A549 (cell line): ENCODE measurements at regions not wholly inside any gene's neighbourhood (a gene's known extent, or its start where the extent isn't known, plus 50 kb on each side); places are given as distances from the start of the nearest gene placed in this dataset.

Experiments
- ATAC-seq, 2 experiments: fragments of 200-7000 bp in 1 of 2; fragments of >200 bp in 1 of 2; cut with Nextera tagmentation in 1 of 2; cut with Tn5 transposase in 1 of 2; 3 replicates each; pipeline versions ENCODE4 v1.8.0 to v1.9.1; 2018 to 2020; ENCODE audit warnings: mild to moderate bottlenecking in 1 of 2, moderate library complexity in 1 of 2
- CTCF ChIA-PET: fragments of 300-600 bp; sonication (Branson Sonifier 250); formaldehyde crosslinking; extraction: SDS; loops from one replicate; lab custom pipeline; 2021; ENCODE audit warnings: antibody characterized with exemption, inconsistent platforms; lab: Yijun Ruan, JAX
- POLR2A ChIA-PET: fragments of 350-600 bp; formaldehyde crosslinking; extraction: SDS; loops from one replicate; lab custom pipeline; 2021; ENCODE audit warnings: antibody characterized with exemption, inconsistent platforms; lab: Yijun Ruan, JAX
- DNase-seq, 2 experiments: peaks; one replicate each; pipeline versions ENCODE4 v3.0.0 to v3.0.0-alpha.2; 2011 to 2016; ENCODE audit warnings: low read depth in 1 of 2, low spot score in 1 of 2
- FAIRE-seq: peaks from 2 replicates; lab custom pipeline; 2011; peaks lifted over from hg19 to GRCh38; lab: Jason Lieb, UNC
- H3K27ac ChIP-seq, 2 experiments: fragments of >200 bp; sonication (Bioruptor Twin); formaldehyde crosslinking; 3 replicates each; pipeline ENCODE4 v1.5.1; 2016 to 2017
- H3K4me1 ChIP-seq: fragments of >200 bp; sonication (Bioruptor Twin); formaldehyde crosslinking; 3 replicates; pipeline ENCODE4 v1.6.1; 2016
- H3K4me2 ChIP-seq: fragments of >200 bp; sonication (Bioruptor Twin); formaldehyde crosslinking; 3 replicates; pipeline ENCODE4 v1.6.1; 2016
- H3K4me3 ChIP-seq: fragments of >200 bp; sonication (Bioruptor Twin); formaldehyde crosslinking; 3 replicates; pipeline ENCODE4 v1.5.1; 2016
- H3K9me3 ChIP-seq: fragments of >200 bp; sonication (Bioruptor Twin); formaldehyde crosslinking; 3 replicates; pipeline ENCODE4 v1.6.1; 2016
- ATOH8 ChIP-seq: fragments of 250-450 bp; sonication (Bioruptor Pico); IDR thresholded peaks from 2 replicates; pipeline ENCODE4 v1.5.0; 2020; ENCODE audit warnings: low read depth, mild to moderate bottlenecking, moderate library complexity
- CEBPB ChIP-seq, 2 experiments: fragments of >200 bp in 1 of 2; sonication (Bioruptor Twin) in 1 of 2; formaldehyde crosslinking in 1 of 2; IDR thresholded peaks; 2 replicates each; pipeline ENCODE4 v1.6.1; 2012 to 2016
- CHD2 ChIP-seq: fragments of 150-350 bp; IDR thresholded peaks from 2 replicates; pipeline ENCODE4 v1.6.1; 2014; ENCODE audit warnings: low read length; ENCODE audit not compliant: partially characterized antibody
- CHD4 ChIP-seq: fragments of 200-600 bp; sonication (generic); IDR thresholded peaks from 2 replicates; pipeline ENCODE4 v1.6.1; 2016; ENCODE audit warnings: antibody characterized with exemption, mild to moderate bottlenecking, borderline replicate concordance
- E2F6 ChIP-seq: IDR thresholded peaks from 2 replicates; pipeline ENCODE4 v1.6.1; 2012; ENCODE audit warnings: low read depth, borderline replicate concordance
- FOSL2 ChIP-seq, 2 experiments: fragments of 450-650 bp in 1 of 2; fragments of >200 bp in 1 of 2; sonication (Bioruptor Twin) in 1 of 2; formaldehyde crosslinking; IDR thresholded peaks; 2 replicates each; pipeline versions ENCODE4 v1.5.0 to v1.6.1; 2016 to 2020; ENCODE audit warnings: mild to moderate bottlenecking in 1 of 2, moderate library complexity in 1 of 2
- GATA3 ChIP-seq: IDR thresholded peaks from 2 replicates; pipeline ENCODE4 v1.6.1; 2012; ENCODE audit warnings: borderline replicate concordance
- HES2 ChIP-seq: fragments of >200 bp; sonication (Bioruptor Twin); formaldehyde crosslinking; IDR thresholded peaks from 2 replicates; pipeline ENCODE4 v1.6.1; 2016
- HEYL ChIP-seq: fragments of 250-450 bp; sonication (Bioruptor Pico); IDR thresholded peaks from 2 replicates; pipeline ENCODE4 v1.8.0; 2021; ENCODE audit warnings: mild to moderate bottlenecking, moderate library complexity
- HOXA7 ChIP-seq: fragments of 250-450 bp; sonication (Bioruptor Pico); IDR thresholded peaks from 2 replicates; pipeline ENCODE4 v1.5.0; 2020; ENCODE audit warnings: mild to moderate bottlenecking, moderate library complexity
- HOXB13 ChIP-seq: fragments of 250-450 bp; sonication (Bioruptor Pico); IDR thresholded peaks from 2 replicates; pipeline ENCODE4 v1.5.0; 2020; ENCODE audit warnings: low read depth, mild to moderate bottlenecking, moderate library complexity
- JUN ChIP-seq, 2 experiments: fragments of >200 bp; sonication (Bioruptor Twin); formaldehyde crosslinking; IDR thresholded peaks; 2 replicates in 1 of 2; 3 replicates in 1 of 2; pipeline ENCODE4 v1.6.1; 2016 to 2017
- JUNB ChIP-seq: fragments of >200 bp; sonication (Bioruptor Twin); formaldehyde crosslinking; IDR thresholded peaks from 2 replicates; pipeline ENCODE4 v1.6.1; 2016
- MAFK ChIP-seq: fragments of 450-650 bp; IDR thresholded peaks from 2 replicates; pipeline ENCODE4 v1.6.1; 2014; ENCODE audit not compliant: partially characterized antibody
- MAX ChIP-seq: IDR thresholded peaks from 2 replicates; pipeline ENCODE4 v1.6.1; 2012
- MAZ ChIP-seq: fragments of 150-350 bp; IDR thresholded peaks from 2 replicates; pipeline ENCODE4 v1.6.1; 2014; ENCODE audit warnings: antibody characterized with exemption, low read depth, low read length, borderline replicate concordance
- RAD21 ChIP-seq, 2 experiments: fragments of >200 bp in 1 of 2; sonication (Bioruptor Twin) in 1 of 2; formaldehyde crosslinking in 1 of 2; IDR thresholded peaks in 1 of 2; conservative IDR thresholded peaks in 1 of 2; 2 replicates in 1 of 2; 3 replicates in 1 of 2; pipeline ENCODE4 v1.6.1; 2012 to 2018; ENCODE audit warnings: inconsistent platforms in 1 of 2
- RARB ChIP-seq: fragments of 250-450 bp; sonication (Bioruptor Pico); IDR thresholded peaks from 2 replicates; pipeline ENCODE4 v1.8.0; 2021; ENCODE audit warnings: mild to moderate bottlenecking, moderate library complexity
- RCOR1 ChIP-seq: fragments of 150-350 bp; IDR thresholded peaks from 2 replicates; pipeline ENCODE4 v1.6.1; 2014; ENCODE audit warnings: antibody characterized with exemption, low read length, low read depth
- SREBF2 ChIP-seq: fragments of 450-650 bp; IDR thresholded peaks from 2 replicates; pipeline ENCODE4 v1.6.1; 2014; ENCODE audit warnings: mild to moderate bottlenecking, moderate library complexity
- WGBS: methylation state at CpG from one replicate; pipeline ENCODE4 v1.1.6; 2017; ENCODE audit errors: missing lambda C conversion rate; 5-methylcytosine and 5-hydroxymethylcytosine counted together

- Histone ChIP-seq H3K27ac (peak overlapping the region; percentile 87 to 88), H3K4me3 (peak overlapping the region; percentile 20), H3K9me3 (peaks cover 6% of the 10 kb centered on the region; the same call in 2 of the 3 replicates), H3K4me1 (peaks cover 47% of the 10 kb centered on the region), H3K4me2 (peak overlapping the region; percentile 81)
- ChIA-PET POLR2A (interaction anchor here (1.6 to 2.1 kb wide), 3 partner anchors 8 to 1499 kb away, joined by 3 to 7 read pairs (median 5); partner anchors contain the start of gene PITRM1), CTCF (interaction anchor here (1.2 to 2.1 kb wide), 4 partner anchors 15 to 328 kb away, joined by 3 to 6 read pairs (median 4); no protein-coding TSS in a partner anchor)
- ATAC-seq (peak; percentile 88 to 93), FAIRE-seq (peak; percentile 79), DNase-seq (peak in 1 of 2 experiments; percentile 64)
- TF ChIP-seq JUNB: peak; percentile 38
- peak in 1 of 2 experiments; percentile 10; a peak in 1 of 5 replicates for TF ChIP-seq RAD21 (conservative IDR thresholded peaks at IDR 0.05 in 1 of 2, IDR thresholded peaks at IDR 0.05 in 1 of 2)
- TF ChIP-seq MAX: peak; percentile 71
- 0 out of 2 replicates have a peak, but pooled peaks have one; percentile 5 for TF ChIP-seq ATOH8 (CRISPR knock-in tag)
- TF ChIP-seq SREBF2: no peak
- no peak for TF ChIP-seq HOXB13 (CRISPR knock-in tag)
- TF ChIP-seq E2F6: peak; percentile 38; the same call in 1 of the 2 replicates
- peak in 1 of 2 experiments; percentile 32; a peak in 1 of 5 replicates for TF ChIP-seq JUN (IDR thresholded peaks at IDR 0.05)
- no peak for TF ChIP-seq MAFK
- TF ChIP-seq RCOR1: no peak
- TF ChIP-seq CEBPB (IDR thresholded peaks at IDR 0.05): 0 out of 4 replicates have a peak, but pooled peaks of 1 of the 2 experiments have one; percentile 4
- TF ChIP-seq GATA3: peak; percentile 68; the same call in 1 of the 2 replicates
- peak; percentile 43; the same call in 1 of the 2 replicates for TF ChIP-seq FOSL2 (IDR thresholded peaks at IDR 0.05)
- TF ChIP-seq FOSL2 (CRISPR knock-in tag; IDR thresholded peaks at IDR 0.05): peak; percentile 75
- no peak for TF ChIP-seq MAZ
- 2% methylated on average over 9 of the region's 9 CpGs for WGBS
Observed at GRCh38 chr10:4671451-4672145, 154.4 kb upstream of the AKR1E2 start.

- Histone ChIP-seq H3K4me1 (peaks cover 47% of the 10 kb centered on the region), H3K9me3 (peaks cover 6% of the 10 kb centered on the region; the same call in 2 of the 3 replicates), H3K4me3 (no peak overlapping the region), H3K27ac (peak overlapping the region; percentile 87 to 88), H3K4me2 (peak overlapping the region; percentile 81)
- TF ChIP-seq CHD4 (no peak), HES2 (no peak), CEBPB (IDR thresholded peaks at IDR 0.05) (peak in 1 of 2 experiments; percentile 60; a peak in 2 of 4 replicates), CHD2 (no peak), HOXA7 (no peak), HEYL (CRISPR knock-in tag) (no peak), RAD21 (conservative IDR thresholded peaks at IDR 0.05 in 1 of 2, IDR thresholded peaks at IDR 0.05 in 1 of 2) (no peak), FOSL2 (IDR thresholded peaks at IDR 0.05) (no peak), FOSL2 (CRISPR knock-in tag; IDR thresholded peaks at IDR 0.05) (no peak), RARB (CRISPR knock-in tag) (no peak)
- FAIRE-seq: peak; percentile 51
- POLR2A ChIA-PET: interaction anchor here (1.1 to 1.6 kb wide), 2 partner anchors 885 to 1498 kb away, joined by 3 read pairs; partner anchors contain the start of genes KLF6 and PITRM1
- DNase-seq: no peak
- CTCF ChIA-PET: interaction anchor here (0.7 to 2.1 kb wide), 8 partner anchors 14 to 1478 kb away, joined by 3 to 6 read pairs (median 4); no protein-coding TSS in a partner anchor
- ATAC-seq: peak in 1 of 2 experiments; percentile 64; a peak in 3 of 6 replicates
Observed at GRCh38 chr10:4670737-4671136, 155.3 kb upstream of the AKR1E2 start.
